ENCODE measurements at regions not wholly inside any gene's neighbourhood (a gene's known extent, or its start where the extent isn't known, plus 50 kb on each side); places are given as distances from the start of the nearest gene placed in this dataset.

DNA sequence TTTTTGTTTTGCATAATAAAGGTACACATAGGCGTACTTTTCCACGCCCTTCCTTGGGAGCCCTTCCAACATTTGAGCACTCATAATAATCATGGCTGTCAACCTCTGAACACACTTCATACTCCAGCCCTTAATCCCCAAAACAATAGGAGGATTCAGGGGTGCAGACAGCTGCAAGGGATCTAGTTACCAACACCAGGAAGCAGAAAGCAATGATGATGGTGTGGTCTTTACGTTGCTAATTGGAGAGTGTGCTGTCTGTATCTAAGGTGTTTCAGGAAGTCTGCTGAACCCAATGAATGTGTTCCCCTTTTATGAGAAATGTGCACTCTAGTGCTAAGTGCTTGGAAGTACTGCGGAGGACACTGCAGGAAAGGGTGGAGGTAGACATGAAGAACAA is 60.3 kb upstream of the PDZRN3 start:
- peaks cover 27% of the 10 kb centered on the region for H3K4me1 ChIP-seq (ENCODE audit: insufficient read depth)
- TF ChIP-seq EZH2 (IDR thresholded peaks at IDR 0.05; ENCODE audit: insufficient read depth, poor library complexity, severe bottlenecking) (no peak), EZH2phosphoT487 (IDR thresholded peaks at IDR 0.05; ENCODE audit: insufficient read depth, low read depth) (no peak)
- H3K36me3 ChIP-seq (ENCODE audit: low read depth), result no peaks in the 10 kb centered on the region
- H3K27ac ChIP-seq, result no peak overlapping the region
- no peak overlapping the region for H2AFZ ChIP-seq
- no peaks in the 10 kb centered on the region for H4K20me1 ChIP-seq (ENCODE audit: insufficient read depth)
- H3F3A ChIP-seq (ENCODE audit: insufficient read depth), result peaks cover 26% of the 10 kb centered on the region; the same call in 1 of the 2 replicates
- H3K79me2 ChIP-seq (ENCODE audit: insufficient read depth), result no peaks in the 10 kb centered on the region
- H3K9me2 ChIP-seq (ENCODE audit: insufficient read depth), result no peaks in the 10 kb centered on the region
- no peaks in the 10 kb centered on the region for H3K27me3 ChIP-seq (replicated peaks; ENCODE audit: insufficient read depth)
- in situ Hi-C loops (cut with MboI), result no loop called here
- no peak for DNase-seq
- no peak overlapping the region for H3K4me2 ChIP-seq (ENCODE audit: unreplicated experiment)
- WGBS, 2 experiments (ENCODE audit: low coverage in 1 of 2, low lambda C conversion rate in 2 of 2, missing lambda C conversion rate in 2 of 2), result 81 to 89% methylated on average over 4 of the region's 4 CpGs
- no peak overlapping the region for H3K4me3 ChIP-seq
- no peak overlapping the region for H3K9ac ChIP-seq
- H3K9me3 ChIP-seq (ENCODE audit: low read depth), result no peaks in the 10 kb centered on the region

DNA sequence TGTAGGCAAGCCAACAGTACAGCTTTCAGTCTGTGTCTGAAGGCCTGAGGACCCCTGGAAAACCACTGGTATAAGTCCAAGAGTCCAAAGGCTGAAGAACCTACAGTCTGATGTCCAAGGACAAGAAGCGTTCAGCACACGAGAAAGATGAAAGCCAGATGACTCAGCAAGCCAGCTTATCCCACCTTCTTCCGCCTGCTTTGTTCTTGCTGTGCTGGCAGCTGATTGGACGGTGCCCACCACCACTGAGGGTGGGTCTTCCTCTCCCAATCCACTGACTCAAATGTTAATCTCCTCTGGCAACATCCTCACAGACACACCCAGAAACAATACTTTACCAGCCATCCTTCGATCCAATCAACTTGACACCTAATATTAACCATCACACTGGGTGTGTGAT is 59.0 kb upstream of the PDZRN3 start:
- Histone ChIP-seq H3K4me1 (ENCODE audit: insufficient read depth) (peaks cover 27% of the 10 kb centered on the region), H3K36me3 (ENCODE audit: low read depth) (no peaks in the 10 kb centered on the region), H3K9me3 (ENCODE audit: low read depth) (no peaks in the 10 kb centered on the region), H2AFZ (no peak overlapping the region), H3K27me3 (replicated peaks; ENCODE audit: insufficient read depth) (no peaks in the 10 kb centered on the region), H3K79me2 (ENCODE audit: insufficient read depth) (no peaks in the 10 kb centered on the region), H3K9me2 (ENCODE audit: insufficient read depth) (no peaks in the 10 kb centered on the region), H3K4me2 (ENCODE audit: unreplicated experiment) (no peak overlapping the region), H3K27ac (no peak overlapping the region), H3K4me3 (no peak overlapping the region), H4K20me1 (ENCODE audit: insufficient read depth) (no peaks in the 10 kb centered on the region), H3K9ac (no peak overlapping the region), H3F3A (ENCODE audit: insufficient read depth) (peaks cover 26% of the 10 kb centered on the region; the same call in 1 of the 2 replicates)
- TF ChIP-seq EZH2phosphoT487 (IDR thresholded peaks at IDR 0.05; ENCODE audit: insufficient read depth, low read depth), result no peak
- TF ChIP-seq EZH2 (IDR thresholded peaks at IDR 0.05; ENCODE audit: insufficient read depth, poor library complexity, severe bottlenecking), result no peak
- WGBS, 2 experiments (ENCODE audit: low coverage in 1 of 2, low lambda C conversion rate in 2 of 2, missing lambda C conversion rate in 2 of 2), result 97% methylated on average over 5 of the region's 5 CpGs
- no peak for DNase-seq
- in situ Hi-C loops (cut with MboI), result no loop called here

- no peaks in the 10 kb centered on the region for H3K79me2 ChIP-seq (ENCODE audit: insufficient read depth)
- in situ Hi-C loops (cut with MboI), result no loop called here
- peaks cover 16% of the 10 kb centered on the region for H3K4me1 ChIP-seq (ENCODE audit: insufficient read depth)
- TF ChIP-seq EZH2phosphoT487 (IDR thresholded peaks at IDR 0.05; ENCODE audit: insufficient read depth, low read depth) (no peak), EZH2 (IDR thresholded peaks at IDR 0.05; ENCODE audit: insufficient read depth, poor library complexity, severe bottlenecking) (no peak)
- H3F3A ChIP-seq (ENCODE audit: insufficient read depth), result peaks cover 18% of the 10 kb centered on the region; the same call in 1 of the 2 replicates
- H3K27ac ChIP-seq, result peak overlapping the region; percentile 62
- no peaks in the 10 kb centered on the region for H3K27me3 ChIP-seq (replicated peaks; ENCODE audit: insufficient read depth)
- WGBS, 2 experiments (ENCODE audit: low coverage in 1 of 2, low lambda C conversion rate in 2 of 2, missing lambda C conversion rate in 2 of 2), result 18 to 19% methylated on average over 6 of the region's 6 CpGs
- H3K4me3 ChIP-seq, result peak overlapping the region; percentile 30
- peak; percentile 90 for DNase-seq
- no peaks in the 10 kb centered on the region for H3K9me2 ChIP-seq (ENCODE audit: insufficient read depth)
- peak overlapping the region; percentile 62 for H2AFZ ChIP-seq
- H4K20me1 ChIP-seq (ENCODE audit: insufficient read depth), result no peaks in the 10 kb centered on the region
- 0 out of 2 replicates have a peak overlapping the region, but pooled peaks have one; percentile 19 for H3K9ac ChIP-seq
- H3K36me3 ChIP-seq (ENCODE audit: low read depth), result no peaks in the 10 kb centered on the region
- H3K9me3 ChIP-seq (ENCODE audit: low read depth), result no peaks in the 10 kb centered on the region
- H3K4me2 ChIP-seq (ENCODE audit: unreplicated experiment), result peak overlapping the region; percentile 73
Observed at GRCh38 chr3:73681610-73682009, 56.9 kb upstream of the PDZRN3 start.

DNA sequence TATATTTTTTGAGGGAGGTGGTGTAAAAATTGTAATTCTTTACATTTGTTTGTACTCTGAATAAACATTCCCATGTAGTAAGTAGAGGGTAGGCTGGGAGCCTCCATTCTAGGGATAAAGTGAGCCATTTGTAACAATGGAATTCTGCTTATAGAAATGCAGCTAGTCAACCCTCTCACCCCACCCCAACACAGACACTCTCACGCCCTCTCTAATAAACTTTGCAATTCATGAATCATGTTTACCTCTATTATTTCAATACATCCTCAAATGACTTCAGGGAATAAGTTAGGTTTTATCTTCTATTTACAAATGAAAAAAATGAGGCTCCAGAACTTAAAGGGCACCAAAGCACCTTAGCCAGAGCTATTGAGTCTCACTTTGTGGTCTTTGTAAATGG is 56.5 kb upstream of the PDZRN3 start:
- Histone ChIP-seq H2AFZ (peak overlapping the region; percentile 62), H3K36me3 (ENCODE audit: low read depth) (no peaks in the 10 kb centered on the region), H3K4me3 (peak overlapping the region; percentile 30), H3K27me3 (replicated peaks; ENCODE audit: insufficient read depth) (no peaks in the 10 kb centered on the region), H3K79me2 (ENCODE audit: insufficient read depth) (no peaks in the 10 kb centered on the region), H3K4me2 (ENCODE audit: unreplicated experiment) (peak overlapping the region; percentile 73), H3K27ac (peak overlapping the region; percentile 62), H3K9me2 (ENCODE audit: insufficient read depth) (no peaks in the 10 kb centered on the region), H3K4me1 (ENCODE audit: insufficient read depth) (peaks cover 16% of the 10 kb centered on the region), H3K9ac (0 out of 2 replicates have a peak overlapping the region, but pooled peaks have one; percentile 19), H3K9me3 (ENCODE audit: low read depth) (no peaks in the 10 kb centered on the region), H4K20me1 (ENCODE audit: insufficient read depth) (no peaks in the 10 kb centered on the region), H3F3A (ENCODE audit: insufficient read depth) (peaks cover 18% of the 10 kb centered on the region; the same call in 1 of the 2 replicates)
- in situ Hi-C loops (cut with MboI), result no loop called here
- DNase-seq, result peak; percentile 21
- TF ChIP-seq EZH2 (IDR thresholded peaks at IDR 0.05; ENCODE audit: insufficient read depth, poor library complexity, severe bottlenecking) (no peak), EZH2phosphoT487 (IDR thresholded peaks at IDR 0.05; ENCODE audit: insufficient read depth, low read depth) (no peak)
- 50 to 55% methylated on average over 1 of the region's 1 CpG for WGBS, 2 experiments (ENCODE audit: low coverage in 1 of 2, low lambda C conversion rate in 2 of 2, missing lambda C conversion rate in 2 of 2)

Data from GM23248 (cell line).